GM21529 (cell line): ENCODE measurements at regions not wholly inside any gene's neighbourhood (a gene's known extent, or its start where the extent isn't known, plus 50 kb on each side); places are given as distances from the start of the nearest gene placed in this dataset.

ENCODE experiments used
- ATAC-seq: cut with Tn5 transposase; IDR thresholded peaks from one replicate; pipeline ENCODE4 v1.9.1; 2021; ENCODE audit not compliant: unreplicated experiment

- ATAC-seq: no peak
Measured at GRCh38 chr4:89556601-89557305, 249.2 kb upstream of the GPRIN3 start.

- ATAC-seq: no peak
Measured at GRCh38 chr4:89551191-89551590, 243.6 kb upstream of the GPRIN3 start.

- no peak for ATAC-seq
Measured at GRCh38 chr4:89549907-89550306, 242.3 kb upstream of the GPRIN3 start.

- no peak for ATAC-seq
Measured at GRCh38 chr4:89545315-89545714, 237.7 kb upstream of the GPRIN3 start.

GRCh38 chr4:89541998-89542397 lies 234.4 kb upstream of the GPRIN3 start:
- ATAC-seq: no peak

GRCh38 chr4:89539797-89540711 lies 232.5 kb upstream of the GPRIN3 start:
- no peak for ATAC-seq

- ATAC-seq: no peak
Measured at GRCh38 chr4:89539374-89539773, 231.8 kb upstream of the GPRIN3 start.

GRCh38 chr4:89538886-89539285 lies 231.3 kb upstream of the GPRIN3 start:
- ATAC-seq: no peak

- ATAC-seq: no peak
Measured at GRCh38 chr4:89538171-89538570, 230.6 kb upstream of the GPRIN3 start.

GRCh38 chr4:89537281-89537680 lies 229.7 kb upstream of the GPRIN3 start:
- no peak for ATAC-seq

- ATAC-seq: no peak
Measured at GRCh38 chr4:89535251-89535650, 227.7 kb upstream of the GPRIN3 start.

- no peak for ATAC-seq
Measured at GRCh38 chr4:89534356-89534755, 226.8 kb upstream of the GPRIN3 start.

- no peak for ATAC-seq
Measured at GRCh38 chr4:89531932-89532640, 224.5 kb upstream of the GPRIN3 start.

GRCh38 chr4:89528526-89529133 lies 221.0 kb upstream of the GPRIN3 start:
- ATAC-seq: no peak

GRCh38 chr4:89521826-89522225 lies 214.2 kb upstream of the GPRIN3 start:
- no peak for ATAC-seq

GRCh38 chr4:89519771-89520320 lies 212.2 kb upstream of the GPRIN3 start:
- ATAC-seq: no peak

GRCh38 chr4:89518259-89518658 lies 210.7 kb upstream of the GPRIN3 start:
- ATAC-seq: no peak

- ATAC-seq: no peak
Measured at GRCh38 chr4:89514811-89515210, 207.2 kb upstream of the GPRIN3 start.

- no peak for ATAC-seq
Measured at GRCh38 chr4:89511776-89512175, 204.2 kb upstream of the GPRIN3 start.

- peak; percentile 99 for ATAC-seq
Measured at GRCh38 chr4:89509708-89510281, 202.2 kb upstream of the GPRIN3 start.
